WTC11 (cell line): ENCODE measurements at regions not wholly inside any gene's neighbourhood (a gene's known extent, or its start where the extent isn't known, plus 50 kb on each side); places are given as distances from the start of the nearest gene placed in this dataset.

ENCODE experiments used
- JUN ChIP-seq: sonication (generic); formaldehyde crosslinking; IDR thresholded peaks from 2 replicates; pipeline ENCODE4 v1.8.0; 2023; ENCODE audit warnings: mild to moderate bottlenecking, missing genetic modification reagents
- NFYB ChIP-seq: sonication (generic); formaldehyde crosslinking; conservative IDR thresholded peaks from 2 replicates; pipeline ENCODE4 v1.8.0; 2022; ENCODE audit warnings: low read depth, missing genetic modification reagents
- TF ChIP-seq, protein P1 (sequence below): fragments of 200-600 bp; IDR thresholded peaks from 2 replicates; pipeline ENCODE4 v1.8.0; 2022; ENCODE audit warnings: antibody characterized with exemption
- TF ChIP-seq, protein P2 (sequence below): sonication (generic); formaldehyde crosslinking; IDR thresholded peaks from 2 replicates; pipeline ENCODE4 v1.8.0; 2022; ENCODE audit warnings: mild to moderate bottlenecking, missing genetic modification reagents
- TF ChIP-seq, protein P3 (sequence below): sonication (generic); formaldehyde crosslinking; IDR thresholded peaks from 2 replicates; pipeline ENCODE4 v1.8.1; 2022; ENCODE audit warnings: missing genetic modification reagents, borderline replicate concordance
- TF ChIP-seq, protein P4 (sequence below): sonication (generic); formaldehyde crosslinking; IDR thresholded peaks from 2 replicates; pipeline ENCODE4 v1.8.0; 2022; ENCODE audit warnings: mild to moderate bottlenecking, missing genetic modification reagents
- TF ChIP-seq, protein P5 (sequence below): sonication (generic); formaldehyde crosslinking; IDR thresholded peaks from 2 replicates; pipeline ENCODE4 v1.8.0; 2023; ENCODE audit warnings: missing genetic modification reagents
- TF ChIP-seq, protein P6 (sequence below): sonication (generic); formaldehyde crosslinking; IDR thresholded peaks from 2 replicates; pipeline ENCODE4 v1.8.0; 2023; ENCODE audit warnings: mild to moderate bottlenecking, missing genetic modification reagents

DNA sequence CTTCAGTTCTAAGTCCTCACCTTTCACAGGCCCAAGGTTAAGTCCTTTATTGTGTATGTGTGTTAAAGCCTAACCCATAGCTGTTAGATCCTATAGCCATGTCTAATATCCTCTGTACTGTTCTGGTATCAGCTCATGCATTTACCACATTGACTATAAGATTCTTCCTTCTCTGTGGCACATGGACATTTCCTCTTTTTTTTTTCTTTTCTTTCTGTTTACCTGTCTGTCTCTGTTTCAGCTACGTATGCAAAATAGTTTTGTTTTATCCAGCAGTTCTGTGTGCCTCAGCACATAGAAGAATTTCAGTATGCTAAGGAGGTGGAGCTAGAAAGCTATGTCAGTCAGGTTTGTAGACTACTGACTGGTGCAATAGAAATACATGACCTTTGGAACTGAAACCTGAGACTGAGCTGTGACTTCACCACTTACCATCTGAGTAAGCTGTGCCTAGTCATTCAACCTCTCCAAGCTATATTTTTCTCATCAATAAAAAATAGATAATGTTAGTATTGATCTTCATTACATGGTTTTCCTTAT, 155.6 kb upstream of the VLDLR start:
- TF ChIP-seq, protein P1, sequence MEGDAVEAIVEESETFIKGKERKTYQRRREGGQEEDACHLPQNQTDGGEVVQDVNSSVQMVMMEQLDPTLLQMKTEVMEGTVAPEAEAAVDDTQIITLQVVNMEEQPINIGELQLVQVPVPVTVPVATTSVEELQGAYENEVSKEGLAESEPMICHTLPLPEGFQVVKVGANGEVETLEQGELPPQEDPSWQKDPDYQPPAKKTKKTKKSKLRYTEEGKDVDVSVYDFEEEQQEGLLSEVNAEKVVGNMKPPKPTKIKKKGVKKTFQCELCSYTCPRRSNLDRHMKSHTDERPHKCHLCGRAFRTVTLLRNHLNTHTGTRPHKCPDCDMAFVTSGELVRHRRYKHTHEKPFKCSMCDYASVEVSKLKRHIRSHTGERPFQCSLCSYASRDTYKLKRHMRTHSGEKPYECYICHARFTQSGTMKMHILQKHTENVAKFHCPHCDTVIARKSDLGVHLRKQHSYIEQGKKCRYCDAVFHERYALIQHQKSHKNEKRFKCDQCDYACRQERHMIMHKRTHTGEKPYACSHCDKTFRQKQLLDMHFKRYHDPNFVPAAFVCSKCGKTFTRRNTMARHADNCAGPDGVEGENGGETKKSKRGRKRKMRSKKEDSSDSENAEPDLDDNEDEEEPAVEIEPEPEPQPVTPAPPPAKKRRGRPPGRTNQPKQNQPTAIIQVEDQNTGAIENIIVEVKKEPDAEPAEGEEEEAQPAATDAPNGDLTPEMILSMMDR = no peak
- TF ChIP-seq JUN (no peak), NFYB (no peak)
- TF ChIP-seq, protein P2, sequence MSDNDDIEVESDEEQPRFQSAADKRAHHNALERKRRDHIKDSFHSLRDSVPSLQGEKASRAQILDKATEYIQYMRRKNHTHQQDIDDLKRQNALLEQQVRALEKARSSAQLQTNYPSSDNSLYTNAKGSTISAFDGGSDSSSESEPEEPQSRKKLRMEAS (CRISPR knock-in tag) = no peak
- TF ChIP-seq, protein P3, sequence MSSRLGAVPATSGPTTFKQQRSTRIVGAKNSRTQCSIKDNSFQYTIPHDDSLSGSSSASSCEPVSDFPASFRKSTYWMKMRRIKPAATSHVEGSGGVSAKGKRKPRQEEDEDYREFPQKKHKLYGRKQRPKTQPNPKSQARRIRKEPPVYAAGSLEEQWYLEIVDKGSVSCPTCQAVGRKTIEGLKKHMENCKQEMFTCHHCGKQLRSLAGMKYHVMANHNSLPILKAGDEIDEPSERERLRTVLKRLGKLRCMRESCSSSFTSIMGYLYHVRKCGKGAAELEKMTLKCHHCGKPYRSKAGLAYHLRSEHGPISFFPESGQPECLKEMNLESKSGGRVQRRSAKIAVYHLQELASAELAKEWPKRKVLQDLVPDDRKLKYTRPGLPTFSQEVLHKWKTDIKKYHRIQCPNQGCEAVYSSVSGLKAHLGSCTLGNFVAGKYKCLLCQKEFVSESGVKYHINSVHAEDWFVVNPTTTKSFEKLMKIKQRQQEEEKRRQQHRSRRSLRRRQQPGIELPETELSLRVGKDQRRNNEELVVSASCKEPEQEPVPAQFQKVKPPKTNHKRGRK (CRISPR knock-in tag) = no peak
- TF ChIP-seq, protein P4, sequence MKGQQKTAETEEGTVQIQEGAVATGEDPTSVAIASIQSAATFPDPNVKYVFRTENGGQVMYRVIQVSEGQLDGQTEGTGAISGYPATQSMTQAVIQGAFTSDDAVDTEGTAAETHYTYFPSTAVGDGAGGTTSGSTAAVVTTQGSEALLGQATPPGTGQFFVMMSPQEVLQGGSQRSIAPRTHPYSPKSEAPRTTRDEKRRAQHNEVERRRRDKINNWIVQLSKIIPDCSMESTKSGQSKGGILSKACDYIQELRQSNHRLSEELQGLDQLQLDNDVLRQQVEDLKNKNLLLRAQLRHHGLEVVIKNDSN (CRISPR knock-in tag) = no peak
- TF ChIP-seq, protein P5, sequence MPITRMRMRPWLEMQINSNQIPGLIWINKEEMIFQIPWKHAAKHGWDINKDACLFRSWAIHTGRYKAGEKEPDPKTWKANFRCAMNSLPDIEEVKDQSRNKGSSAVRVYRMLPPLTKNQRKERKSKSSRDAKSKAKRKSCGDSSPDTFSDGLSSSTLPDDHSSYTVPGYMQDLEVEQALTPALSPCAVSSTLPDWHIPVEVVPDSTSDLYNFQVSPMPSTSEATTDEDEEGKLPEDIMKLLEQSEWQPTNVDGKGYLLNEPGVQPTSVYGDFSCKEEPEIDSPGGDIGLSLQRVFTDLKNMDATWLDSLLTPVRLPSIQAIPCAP (CRISPR knock-in tag) = no peak
- TF ChIP-seq, protein P6, sequence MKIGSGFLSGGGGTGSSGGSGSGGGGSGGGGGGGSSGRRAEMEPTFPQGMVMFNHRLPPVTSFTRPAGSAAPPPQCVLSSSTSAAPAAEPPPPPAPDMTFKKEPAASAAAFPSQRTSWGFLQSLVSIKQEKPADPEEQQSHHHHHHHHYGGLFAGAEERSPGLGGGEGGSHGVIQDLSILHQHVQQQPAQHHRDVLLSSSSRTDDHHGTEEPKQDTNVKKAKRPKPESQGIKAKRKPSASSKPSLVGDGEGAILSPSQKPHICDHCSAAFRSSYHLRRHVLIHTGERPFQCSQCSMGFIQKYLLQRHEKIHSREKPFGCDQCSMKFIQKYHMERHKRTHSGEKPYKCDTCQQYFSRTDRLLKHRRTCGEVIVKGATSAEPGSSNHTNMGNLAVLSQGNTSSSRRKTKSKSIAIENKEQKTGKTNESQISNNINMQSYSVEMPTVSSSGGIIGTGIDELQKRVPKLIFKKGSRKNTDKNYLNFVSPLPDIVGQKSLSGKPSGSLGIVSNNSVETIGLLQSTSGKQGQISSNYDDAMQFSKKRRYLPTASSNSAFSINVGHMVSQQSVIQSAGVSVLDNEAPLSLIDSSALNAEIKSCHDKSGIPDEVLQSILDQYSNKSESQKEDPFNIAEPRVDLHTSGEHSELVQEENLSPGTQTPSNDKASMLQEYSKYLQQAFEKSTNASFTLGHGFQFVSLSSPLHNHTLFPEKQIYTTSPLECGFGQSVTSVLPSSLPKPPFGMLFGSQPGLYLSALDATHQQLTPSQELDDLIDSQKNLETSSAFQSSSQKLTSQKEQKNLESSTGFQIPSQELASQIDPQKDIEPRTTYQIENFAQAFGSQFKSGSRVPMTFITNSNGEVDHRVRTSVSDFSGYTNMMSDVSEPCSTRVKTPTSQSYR = no peak
